ENCODE measurements at regions not wholly inside any gene's neighbourhood (a gene's known extent, or its start where the extent isn't known, plus 50 kb on each side); places are given as distances from the start of the nearest gene placed in this dataset.

GRCh38 chr2:225738735-225739134, 339.2 kb downstream of the NYAP2 start:
- H3K79me2 ChIP-seq (replicated peaks; ENCODE audit: insufficient read depth) = no peaks in the 10 kb centered on the region
- ATAC-seq = no peak

GRCh38 chr2:225737556-225737955, 338.0 kb downstream of the NYAP2 start:
- H3K36me3 Mint-ChIP-seq (ENCODE audit: low read depth) = no peaks in the 10 kb centered on the region
- no peaks in the 10 kb centered on the region for H3K9me2 ChIP-seq (ENCODE audit: insufficient read depth)
- H3K27me3 Mint-ChIP-seq (ENCODE audit: insufficient read depth, low read depth, poor library complexity) = peaks cover 2% of the 10 kb centered on the region
- ATAC-seq (no peak), DNase-seq (ENCODE audit: low spot score) (no peak)
- H3K27me3 ChIP-seq (ENCODE audit: insufficient read depth) = no peaks in the 10 kb centered on the region
- no peaks in the 10 kb centered on the region for H4K20me1 ChIP-seq (replicated peaks; ENCODE audit: insufficient read depth)
- no peak overlapping the region for H3K4me2 ChIP-seq
- no peak overlapping the region for H2AFZ ChIP-seq
- H3K4me1 ChIP-seq (ENCODE audit: insufficient read depth) = no peaks in the 10 kb centered on the region; the same call in 1 of the 2 replicates
- H3K4me1 Mint-ChIP-seq = no peaks in the 10 kb centered on the region
- no peak overlapping the region for H3K4me3 Mint-ChIP-seq
- H3K27ac Mint-ChIP-seq = no peak overlapping the region
- no peaks in the 10 kb centered on the region for H3K36me3 ChIP-seq (ENCODE audit: insufficient read depth)
- no peak for TF ChIP-seq JUNB (IDR thresholded peaks at IDR 0.05; ENCODE audit: unreplicated experiment)
- no peak for TF ChIP-seq ZNF331 (CRISPR knock-in tag; IDR thresholded peaks at IDR 0.05; ENCODE audit: low read depth)
- no peak overlapping the region for H3K4me3 ChIP-seq
- no peaks in the 10 kb centered on the region for H3K9me3 Mint-ChIP-seq
- no peaks in the 10 kb centered on the region for H3K79me2 ChIP-seq (replicated peaks; ENCODE audit: insufficient read depth)
- no peaks in the 10 kb centered on the region for H3F3A ChIP-seq (replicated peaks; ENCODE audit: low read depth)
- H3K27ac ChIP-seq (ENCODE audit: low read depth) = no peak overlapping the region

More at GRCh38 chr2:225738735-225739134, 339.2 kb downstream of the NYAP2 start:
- no peak for DNase-seq (ENCODE audit: low spot score)
- no peaks in the 10 kb centered on the region for H3K9me2 ChIP-seq (ENCODE audit: insufficient read depth)
- H3K4me1 ChIP-seq (ENCODE audit: insufficient read depth) = no peaks in the 10 kb centered on the region; the same call in 1 of the 2 replicates
- no peaks in the 10 kb centered on the region for H3K36me3 Mint-ChIP-seq (ENCODE audit: low read depth)
- H3K27ac Mint-ChIP-seq = no peak overlapping the region
- no peaks in the 10 kb centered on the region for H3K4me1 Mint-ChIP-seq
- H3K4me3 ChIP-seq = no peak overlapping the region
- no peaks in the 10 kb centered on the region for H3K27me3 ChIP-seq (ENCODE audit: insufficient read depth)
- no peaks in the 10 kb centered on the region for H3K36me3 ChIP-seq (ENCODE audit: insufficient read depth)
- H3K27ac ChIP-seq (ENCODE audit: low read depth) = no peak overlapping the region
- H3K4me2 ChIP-seq = no peak overlapping the region
- H2AFZ ChIP-seq = no peak overlapping the region
- H3K27me3 Mint-ChIP-seq (ENCODE audit: insufficient read depth, low read depth, poor library complexity) = peaks cover 2% of the 10 kb centered on the region
- H3F3A ChIP-seq (replicated peaks; ENCODE audit: low read depth) = no peaks in the 10 kb centered on the region
- TF ChIP-seq ZNF331 (CRISPR knock-in tag; IDR thresholded peaks at IDR 0.05; ENCODE audit: low read depth) = no peak
- no peaks in the 10 kb centered on the region for H3K9me3 Mint-ChIP-seq
- no peak overlapping the region for H3K4me3 Mint-ChIP-seq
- no peaks in the 10 kb centered on the region for H4K20me1 ChIP-seq (replicated peaks; ENCODE audit: insufficient read depth)

- Histone ChIP-seq H3K9me2 (ENCODE audit: insufficient read depth) (no peaks in the 10 kb centered on the region), H3K4me1 (ENCODE audit: insufficient read depth) (no peaks in the 10 kb centered on the region; the same call in 1 of the 2 replicates), H3K27me3 (ENCODE audit: insufficient read depth) (no peaks in the 10 kb centered on the region), H3K4me3 (no peak overlapping the region), H3K36me3 (ENCODE audit: insufficient read depth) (no peaks in the 10 kb centered on the region), H3F3A (replicated peaks; ENCODE audit: low read depth) (no peaks in the 10 kb centered on the region), H3K79me2 (replicated peaks; ENCODE audit: insufficient read depth) (no peaks in the 10 kb centered on the region), H3K4me2 (no peak overlapping the region), H3K27ac (ENCODE audit: low read depth) (no peak overlapping the region), H4K20me1 (replicated peaks; ENCODE audit: insufficient read depth) (no peaks in the 10 kb centered on the region), H2AFZ (no peak overlapping the region)
- no peaks in the 10 kb centered on the region for H3K9me3 Mint-ChIP-seq
- H3K27me3 Mint-ChIP-seq (ENCODE audit: insufficient read depth, low read depth, poor library complexity) = peaks cover 2% of the 10 kb centered on the region
- no peak overlapping the region for H3K27ac Mint-ChIP-seq
- H3K4me1 Mint-ChIP-seq = no peaks in the 10 kb centered on the region
- DNase-seq (ENCODE audit: low spot score) (no peak), ATAC-seq (no peak)
- H3K36me3 Mint-ChIP-seq (ENCODE audit: low read depth) = no peaks in the 10 kb centered on the region
- H3K4me3 Mint-ChIP-seq = no peak overlapping the region
- TF ChIP-seq EZH2 (IDR thresholded peaks at IDR 0.05; ENCODE audit: low read depth, unreplicated experiment) (no peak), CREB1 (CRISPR knock-in tag; IDR thresholded peaks at IDR 0.05; ENCODE audit: low read depth) (no peak), ZNF114 (CRISPR knock-in tag; IDR thresholded peaks at IDR 0.05) (no peak), REST (IDR thresholded peaks at IDR 0.05; ENCODE audit: unreplicated experiment) (no peak), ZNF462 (CRISPR knock-in tag; IDR thresholded peaks at IDR 0.05) (no peak), POLR2AphosphoS5 (IDR thresholded peaks at IDR 0.05; ENCODE audit: low read depth) (no peak)
These were observed 336.3 kb downstream of the NYAP2 start for GRCh38 chr2:225735844-225736243.
